H9 (cell line): ENCODE measurements at regions not wholly inside any gene's neighbourhood (a gene's known extent, or its start where the extent isn't known, plus 50 kb on each side); places are given as distances from the start of the nearest gene placed in this dataset.

Source experiments
- DNase-seq: peaks from one replicate; pipeline ENCODE4 v3.0.0-alpha.2; 2017
- H2AFZ ChIP-seq: one replicate; pipeline ENCODE4 v1.6.1; 2013; ENCODE audit warnings: mild to moderate bottlenecking, low read length, control low read depth, moderate library complexity
- H2AK5ac ChIP-seq: 2 replicates; pipeline ENCODE4 v1.6.1; 2013; ENCODE audit warnings: low read length, control low read depth, mixed read lengths; ENCODE audit not compliant: insufficient read length
- H2BK120ac ChIP-seq: one replicate; pipeline ENCODE4 v1.6.1; 2013; ENCODE audit warnings: low read depth, mild to moderate bottlenecking, low read length, control low read depth, inconsistent platforms; ENCODE audit not compliant: poor library complexity, severe bottlenecking
- H2BK12ac ChIP-seq: 2 replicates; pipeline ENCODE4 v1.6.1; 2013; ENCODE audit warnings: low read length, control low read depth, mixed read lengths, low read depth; ENCODE audit not compliant: insufficient read length
- H2BK15ac ChIP-seq: 2 replicates; pipeline ENCODE4 v1.6.1; 2013; ENCODE audit warnings: low read depth, low read length, control low read depth
- H2BK20ac ChIP-seq: one replicate; pipeline ENCODE4 v1.6.1; 2013; ENCODE audit warnings: low read depth, mild to moderate bottlenecking, low read length, control low read depth, inconsistent platforms; ENCODE audit not compliant: poor library complexity, severe bottlenecking
- H2BK5ac ChIP-seq: 2 replicates; pipeline ENCODE4 v1.6.1; 2013; ENCODE audit warnings: low read length, control low read depth, mixed read lengths; ENCODE audit not compliant: insufficient read length
- H3K14ac ChIP-seq: 2 replicates; pipeline ENCODE4 v1.6.1; 2013; ENCODE audit warnings: low read length, control low read depth; ENCODE audit not compliant: insufficient read depth
- H3K18ac ChIP-seq: 2 replicates; pipeline ENCODE4 v1.6.1; 2013; ENCODE audit warnings: low read depth, mild to moderate bottlenecking, mixed read lengths, low read length, control low read depth; ENCODE audit not compliant: insufficient read length
- H3K23ac ChIP-seq: 2 replicates; pipeline ENCODE4 v1.6.1; 2013; ENCODE audit warnings: low read length, control low read depth, mixed read lengths, low read depth; ENCODE audit not compliant: insufficient read length
- H3K23me2 ChIP-seq: 2 replicates; pipeline ENCODE4 v1.6.1; 2013; ENCODE audit warnings: low read depth, mild to moderate bottlenecking, mixed read lengths, low read length, control low read depth; ENCODE audit not compliant: insufficient read length, poor library complexity, severe bottlenecking
- H3K27ac ChIP-seq: 2 replicates; pipeline ENCODE4 v1.5.1; 2013; ENCODE audit warnings: low read length, control low read depth, mixed read lengths, low read depth; ENCODE audit not compliant: insufficient read length
- H3K27me3 ChIP-seq: 2 replicates; pipeline ENCODE4 v1.6.1; 2013; ENCODE audit warnings: low read length, control low read depth, inconsistent platforms; ENCODE audit not compliant: insufficient read depth
- H3K4ac ChIP-seq: 2 replicates; pipeline ENCODE4 v1.6.1; 2013; ENCODE audit warnings: low read depth, mild to moderate bottlenecking, control low read depth, inconsistent platforms, low read length, moderate library complexity
- H3K4me1 ChIP-seq: 2 replicates; pipeline ENCODE4 v1.6.1; 2013; ENCODE audit warnings: low read length, control low read depth, inconsistent platforms; ENCODE audit not compliant: insufficient read depth
- H3K4me2 ChIP-seq: 2 replicates; pipeline ENCODE4 v1.6.1; 2013; ENCODE audit warnings: low read length, control low read depth, mixed read lengths; ENCODE audit not compliant: insufficient read length, insufficient read depth
- H3K56ac ChIP-seq: 2 replicates; pipeline ENCODE4 v1.6.1; 2013; ENCODE audit warnings: low read depth, mild to moderate bottlenecking, mixed read lengths, low read length, control low read depth; ENCODE audit not compliant: insufficient read length
- H3K79me1 ChIP-seq: 2 replicates; pipeline ENCODE4 v1.6.1; 2013; ENCODE audit warnings: low read depth, mild to moderate bottlenecking, moderate library complexity, low read length, control low read depth, inconsistent platforms; ENCODE audit not compliant: insufficient read depth, poor library complexity, severe bottlenecking
- H3K79me2 ChIP-seq: 2 replicates; pipeline ENCODE4 v1.6.1; 2013; ENCODE audit warnings: low read length, control low read depth, inconsistent platforms; ENCODE audit not compliant: insufficient read depth
- H3K9ac ChIP-seq: 2 replicates; pipeline ENCODE4 v1.6.1; 2013; ENCODE audit warnings: low read length, control low read depth, mixed read lengths; ENCODE audit not compliant: insufficient read length; ENCODE audit errors: extremely low read depth
- H3K9me3 ChIP-seq: one replicate; pipeline ENCODE4 v1.6.1; 2013; ENCODE audit warnings: low read depth, low read length, inconsistent platforms; ENCODE audit not compliant: control insufficient read depth
- H3T11ph ChIP-seq: one replicate; pipeline ENCODE4 v1.6.1; 2013; ENCODE audit warnings: mild to moderate bottlenecking, low read length, control low read depth, inconsistent platforms
- H4K20me1 ChIP-seq: one replicate; pipeline ENCODE4 v1.6.1; 2013; ENCODE audit not compliant: control insufficient read depth, insufficient read length, insufficient read depth
- H4K5ac ChIP-seq: 2 replicates; pipeline ENCODE4 v1.6.1; 2013; ENCODE audit warnings: low read depth, mild to moderate bottlenecking, mixed read lengths, low read length, control low read depth; ENCODE audit not compliant: insufficient read length
- H4K8ac ChIP-seq: replicated peaks from 2 replicates; pipeline ENCODE4 v1.6.1; 2013; ENCODE audit warnings: low read length, control low read depth, mixed read lengths, low read depth; ENCODE audit not compliant: insufficient read length
- H4K91ac ChIP-seq: 2 replicates; pipeline ENCODE4 v1.6.1; 2013; ENCODE audit warnings: low read depth, mild to moderate bottlenecking, moderate library complexity, mixed read lengths, low read length, control low read depth; ENCODE audit not compliant: insufficient read length
- H3K27ac Mint-ChIP-seq, 3 experiments: 2 replicates in 2 of 3; 3 replicates in 1 of 3; pipeline ENCODE4 v1.8.0; 2020 to 2021; ENCODE audit warnings: mixed read lengths in 3 of 3, mild to moderate bottlenecking in 1 of 3, moderate library complexity in 1 of 3
- H3K27me3 Mint-ChIP-seq: 2 replicates; pipeline ENCODE4 v1.8.0; 2021; ENCODE audit warnings: low read depth, mild to moderate bottlenecking, moderate library complexity, mixed read lengths
- H3K36me3 Mint-ChIP-seq, 3 experiments: 2 replicates in 2 of 3; 3 replicates in 1 of 3; pipeline ENCODE4 v1.8.0; 2020 to 2021; ENCODE audit warnings: low read depth in 3 of 3, mixed read lengths in 3 of 3; ENCODE audit not compliant: insufficient read depth in 1 of 3
- H3K4me1 Mint-ChIP-seq, 2 experiments: 2 replicates each; pipeline ENCODE4 v1.8.0; 2020; ENCODE audit warnings: mixed read lengths in 2 of 2
- H3K4me3 Mint-ChIP-seq, 2 experiments: 2 replicates in 1 of 2; 3 replicates in 1 of 2; pipeline ENCODE4 v1.8.0; 2020 to 2021; ENCODE audit warnings: mild to moderate bottlenecking in 2 of 2, mixed read lengths in 2 of 2, moderate library complexity in 1 of 2
- H3K9me3 Mint-ChIP-seq, 2 experiments: 2 replicates in 1 of 2; 3 replicates in 1 of 2; pipeline ENCODE4 v1.8.0; 2020; ENCODE audit warnings: mild to moderate bottlenecking in 2 of 2, mixed read lengths in 2 of 2, moderate library complexity in 1 of 2
- CTCF ChIP-seq: fragments of 200-600 bp; sonication (generic); conservative IDR thresholded peaks from 3 replicates; pipeline ENCODE4 v1.8.0; 2021; ENCODE audit warnings: antibody characterized with exemption, mild to moderate bottlenecking
- WGBS: extraction: QIAGEN DNeasy Blood & Tissue Kit; methylation state at CpG from one replicate; pipeline ENCODE4 v1.1.7; 2013; ENCODE audit warnings: missing lambda C conversion rate, low lambda C conversion rate, mixed read lengths; ENCODE audit not compliant: insufficient read length; ENCODE audit errors: extremely low coverage; 5-methylcytosine and 5-hydroxymethylcytosine counted together

- H2AK5ac ChIP-seq, result no peak overlapping the region
- H2BK120ac ChIP-seq, result no peak overlapping the region
- H2BK12ac ChIP-seq, result no peak overlapping the region
- Mint-ChIP-seq H3K4me3 (no peak overlapping the region), H3K9me3 (peaks cover 16 to 48% of the 10 kb centered on the region in 2 experiments), H3K4me1 (peaks cover 27% of the 10 kb centered on the region in 2 experiments), H3K27ac (no peak overlapping the region), H3K36me3 (peaks cover 10 to 38% (median 10%) of the 10 kb centered on the region in 3 experiments), H3K27me3 (no peaks in the 10 kb centered on the region; the same call in 1 of the 2 replicates)
- no peaks in the 10 kb centered on the region for H3K79me1 ChIP-seq
- no peak overlapping the region for H2AFZ ChIP-seq
- DNase-seq, result no peak
- no peak overlapping the region for H3K56ac ChIP-seq
- H3K18ac ChIP-seq, result no peak overlapping the region
- no peaks in the 10 kb centered on the region for H4K20me1 ChIP-seq
- H2BK20ac ChIP-seq, result no peak overlapping the region
- H2BK15ac ChIP-seq, result no peak overlapping the region
- no peak overlapping the region for H3K4ac ChIP-seq
- no peak overlapping the region for H3K27ac ChIP-seq
- H2BK5ac ChIP-seq, result no peak overlapping the region
- H3K14ac ChIP-seq, result no peak overlapping the region
- H3K79me2 ChIP-seq, result no peaks in the 10 kb centered on the region
- no peaks in the 10 kb centered on the region for H3K27me3 ChIP-seq
- no peak overlapping the region for H3K4me2 ChIP-seq
- H3K9ac ChIP-seq, result no peak overlapping the region
- no peak overlapping the region for H3K23ac ChIP-seq
- no CpG with 5 or more reads among the region's 3 CpGs for WGBS
- H3K23me2 ChIP-seq, result no peaks in the 10 kb centered on the region
- H3K9me3 ChIP-seq, result peaks cover 67% of the 10 kb centered on the region
- H4K5ac ChIP-seq, result no peak overlapping the region
- H4K91ac ChIP-seq, result no peak overlapping the region
- TF ChIP-seq CTCF, result no peak
- no peak overlapping the region for H3T11ph ChIP-seq
- H3K4me1 ChIP-seq, result no peaks in the 10 kb centered on the region
- no peak overlapping the region for H4K8ac ChIP-seq
Measured at GRCh38 chrX:20715176-20715575, 448.5 kb upstream of the RPS6KA3 start.
